HG03064 (cell line): ENCODE measurements at regions not wholly inside any gene's neighbourhood (a gene's known extent, or its start where the extent isn't known, plus 50 kb on each side); places are given as distances from the start of the nearest gene placed in this dataset.

Experiments used
- ATAC-seq: cut with Tn5 transposase; IDR thresholded peaks from one replicate; pipeline ENCODE4 v1.9.1; 2021; ENCODE audit warnings: low read depth; ENCODE audit not compliant: unreplicated experiment

DNA sequence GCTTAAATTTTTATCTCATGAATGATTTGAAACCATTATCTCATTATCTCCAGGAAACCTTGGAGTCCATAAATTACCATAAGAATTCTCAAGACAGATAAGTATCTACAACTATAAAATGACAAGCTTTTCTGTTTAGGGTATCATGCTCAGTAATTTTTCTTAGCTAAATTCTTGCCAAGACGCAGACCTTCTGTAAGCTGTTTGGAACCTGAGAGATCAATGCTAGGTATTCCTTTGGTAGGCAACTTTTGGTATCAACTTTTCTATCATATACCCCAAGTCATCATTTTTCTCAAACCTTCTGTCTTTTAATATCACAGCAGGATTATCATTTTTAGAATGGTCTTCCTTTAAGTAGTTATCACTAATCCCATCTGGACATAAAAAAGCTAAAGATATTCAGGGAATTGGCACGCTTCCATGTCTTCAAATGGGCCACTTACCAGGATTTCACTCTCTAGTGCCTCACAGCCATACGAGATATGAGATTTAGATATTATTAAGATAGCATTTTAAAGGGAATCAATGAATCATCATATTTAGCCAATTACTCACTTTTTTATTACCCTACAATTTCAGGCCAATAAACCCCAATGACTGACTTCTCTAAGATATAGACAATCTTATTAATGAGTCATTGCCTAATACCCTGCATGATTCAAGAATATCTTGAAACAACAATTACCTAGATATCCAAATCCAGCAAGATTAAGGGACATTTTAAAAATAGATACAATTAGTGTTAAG, 544.1 kb downstream of the HTR7 start:
- no peak for ATAC-seq

DNA sequence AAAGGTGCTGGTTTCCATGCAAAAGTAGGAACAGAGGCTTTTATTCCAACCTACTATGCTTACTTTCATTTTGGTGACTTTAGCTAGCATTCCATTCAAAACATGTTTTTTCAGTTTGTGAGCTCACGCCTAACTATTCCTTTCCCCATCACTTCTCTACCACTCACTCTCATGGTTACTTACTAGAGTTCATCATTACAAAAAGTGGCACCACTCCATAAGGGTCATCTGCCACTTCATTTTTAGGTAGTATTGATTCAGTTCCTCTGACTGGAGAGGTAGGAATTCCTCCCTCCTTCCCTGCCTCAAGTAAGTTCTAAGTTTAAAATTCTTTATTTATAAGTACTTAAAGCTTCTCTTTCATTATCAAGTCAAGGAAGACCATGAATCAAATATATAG, 543.1 kb downstream of the HTR7 start:
- ATAC-seq: no peak

DNA sequence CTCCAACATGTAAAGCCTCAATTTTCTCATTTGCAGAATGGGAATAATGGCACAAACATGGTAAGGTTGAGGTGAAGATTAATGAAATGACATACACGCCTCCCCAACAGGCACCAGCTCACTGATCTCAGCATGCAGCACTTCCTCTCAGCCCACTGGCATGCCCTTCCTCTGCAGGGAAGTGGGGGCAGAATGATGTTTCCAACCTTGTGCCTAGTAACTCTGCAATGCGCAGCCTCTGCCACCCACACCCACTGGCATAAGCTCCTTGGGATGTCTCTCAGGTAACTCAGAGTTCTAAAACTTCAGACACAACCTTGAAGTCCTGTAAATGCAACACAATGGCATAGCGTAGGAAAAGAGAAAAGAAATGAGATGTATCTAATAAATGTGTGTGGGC, 540.7 kb downstream of the HTR7 start:
- ATAC-seq: no peak

DNA sequence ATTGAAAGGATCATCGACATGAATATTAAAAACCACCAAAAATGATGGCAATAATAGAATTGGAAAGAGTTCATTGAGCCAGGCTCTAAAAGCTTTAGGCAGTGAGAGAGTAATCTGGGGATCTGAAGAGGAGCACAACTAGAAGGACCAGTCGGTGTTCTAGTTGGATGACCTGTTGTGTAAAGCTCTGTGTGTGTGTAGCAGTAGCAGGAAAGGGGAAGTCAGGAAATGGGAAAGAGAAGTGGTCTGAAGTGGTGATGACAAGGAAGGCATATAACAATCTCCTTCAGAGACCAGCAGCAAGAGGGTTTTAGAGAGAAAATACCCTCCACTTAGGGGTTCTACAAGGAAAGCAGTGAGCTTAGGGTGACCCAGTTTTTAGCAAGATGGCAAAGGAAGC, 539.2 kb downstream of the HTR7 start:
- ATAC-seq: no peak

DNA sequence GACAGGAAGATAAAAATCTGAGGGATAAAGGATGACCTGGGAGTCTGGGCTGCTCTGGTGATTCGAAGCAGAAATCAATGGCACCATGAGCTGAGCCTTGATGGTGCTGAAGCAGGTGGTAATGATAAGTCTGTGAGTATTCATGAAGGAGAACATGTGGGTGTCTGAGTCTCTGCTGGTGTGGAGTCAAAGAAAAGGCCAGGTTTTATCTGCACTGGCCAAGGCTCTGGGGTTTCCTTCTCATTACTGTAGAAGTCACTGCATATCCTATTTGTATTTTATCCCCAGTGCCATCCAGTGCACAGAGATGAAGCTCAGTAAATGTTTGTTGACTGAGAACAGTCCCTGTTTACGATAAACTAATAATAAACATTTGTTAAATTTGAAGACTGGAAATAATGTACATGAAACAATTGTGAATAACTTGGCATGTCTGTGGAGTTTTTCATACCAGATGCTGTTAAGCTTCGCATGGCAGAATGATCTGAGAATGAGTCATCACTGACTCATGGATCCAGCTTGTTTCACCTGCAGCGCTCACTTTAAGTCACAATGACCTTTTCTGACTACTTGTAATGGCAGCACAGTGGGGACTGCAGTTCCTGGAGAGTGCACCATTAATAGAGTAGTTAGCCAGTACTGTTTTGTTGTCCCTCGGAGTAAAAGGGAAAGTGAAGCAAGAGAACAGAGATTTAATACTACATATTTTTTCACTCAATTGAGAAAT, 538.5 kb downstream of the HTR7 start:
- ATAC-seq: peak; percentile 84

DNA sequence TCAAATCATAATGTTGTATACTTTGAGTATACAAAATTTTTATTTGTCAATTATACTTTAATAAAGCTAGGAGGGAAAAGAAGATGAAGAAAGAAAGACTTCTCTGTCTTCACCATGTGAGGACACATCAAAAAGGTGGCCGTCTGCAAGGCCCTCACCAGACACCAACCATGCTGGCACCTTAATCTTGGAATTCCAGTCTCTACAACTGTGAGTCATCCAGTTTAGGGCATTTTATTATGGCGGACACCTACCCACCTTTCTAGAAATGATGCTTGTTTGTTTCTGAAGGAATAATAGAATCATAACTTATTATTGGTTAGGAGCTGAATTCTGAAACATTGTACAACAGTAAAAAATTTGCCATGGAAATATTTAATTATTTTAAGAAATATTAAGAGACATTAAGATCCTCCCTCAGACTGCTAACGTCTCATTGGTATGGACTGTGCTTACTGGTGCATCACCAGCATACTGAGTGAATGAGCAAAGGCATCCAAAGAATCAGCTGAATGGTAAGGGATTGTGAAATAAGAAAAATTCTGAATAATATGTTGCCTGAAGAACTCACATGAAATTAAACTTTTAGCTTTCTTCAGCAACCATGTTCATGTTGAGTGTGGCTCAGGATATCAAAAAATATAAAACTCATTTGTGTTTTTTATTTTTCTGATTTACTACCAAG, 536.6 kb downstream of the HTR7 start:
- no peak for ATAC-seq

DNA sequence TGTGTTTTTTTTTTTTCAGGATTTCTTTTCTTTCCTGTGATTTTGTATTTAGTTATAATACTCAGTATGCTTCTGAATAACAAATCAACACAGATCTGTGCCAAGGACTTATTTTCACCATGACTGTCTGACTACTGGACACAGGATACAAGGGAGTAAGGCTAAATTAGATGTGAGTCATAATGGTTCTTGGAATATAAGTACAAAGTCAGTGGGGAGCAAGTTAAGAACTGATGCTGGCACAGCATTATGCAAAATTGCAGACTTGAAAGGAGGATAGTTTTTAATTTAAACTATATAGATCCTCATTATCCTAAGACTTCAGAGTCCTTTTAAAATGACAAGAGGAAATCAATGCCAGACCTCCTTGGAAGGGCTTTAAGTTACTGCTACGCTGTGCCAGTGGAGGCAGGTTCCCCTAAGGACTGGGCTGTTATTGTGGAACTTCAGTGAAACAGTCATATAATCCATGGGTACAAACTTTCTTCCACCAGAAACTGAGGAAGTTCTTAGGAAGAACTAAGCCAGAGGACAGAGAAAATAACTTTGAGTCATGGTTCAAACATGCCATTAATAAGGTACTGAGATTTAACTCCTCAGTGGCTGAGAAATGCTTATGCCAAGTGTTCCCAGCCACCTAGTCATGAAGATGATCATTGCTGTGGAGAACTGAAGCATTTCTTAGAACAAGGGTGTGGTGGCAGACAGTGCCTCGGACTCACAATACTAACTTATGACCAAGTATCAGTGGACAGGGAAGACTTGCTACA, 531.2 kb downstream of the HTR7 start:
- no peak for ATAC-seq

DNA sequence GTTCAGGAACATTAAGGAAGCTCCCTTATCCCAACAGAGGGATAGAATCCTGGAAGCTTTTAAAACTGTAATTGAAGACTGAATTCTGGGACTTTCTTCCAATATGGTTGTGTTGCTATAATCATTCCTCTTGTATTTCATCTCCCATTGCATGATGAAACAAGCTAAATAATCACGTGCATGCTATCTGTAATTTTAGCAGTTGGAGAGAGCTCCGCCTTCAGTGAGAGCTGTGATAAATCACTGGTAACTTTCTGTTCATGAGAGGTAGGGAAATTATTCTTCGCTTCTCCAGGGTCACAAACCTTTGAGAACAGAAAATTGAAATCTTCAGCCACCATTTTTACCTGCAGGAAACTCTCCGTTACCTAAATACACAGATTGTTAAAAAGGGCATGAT, 530.2 kb downstream of the HTR7 start:
- ATAC-seq: no peak

DNA sequence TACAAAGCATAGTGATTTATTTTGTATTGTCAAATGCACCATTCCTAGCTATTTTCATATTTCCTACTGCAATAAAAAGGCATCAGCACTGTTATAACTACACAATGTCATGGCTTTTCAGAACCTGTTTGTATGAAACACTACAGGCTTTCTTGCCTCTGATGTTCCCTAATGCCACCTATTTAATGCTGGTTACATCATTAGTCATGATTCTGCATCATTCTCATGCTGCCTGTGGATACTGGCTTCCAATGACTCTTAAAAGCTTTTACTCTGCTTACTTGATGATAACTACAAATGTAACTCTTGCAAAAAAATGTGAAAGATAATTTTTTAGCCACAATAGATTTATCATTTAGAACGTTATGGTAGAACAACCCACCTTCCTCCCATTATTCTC, 529.4 kb downstream of the HTR7 start:
- ATAC-seq: no peak

DNA sequence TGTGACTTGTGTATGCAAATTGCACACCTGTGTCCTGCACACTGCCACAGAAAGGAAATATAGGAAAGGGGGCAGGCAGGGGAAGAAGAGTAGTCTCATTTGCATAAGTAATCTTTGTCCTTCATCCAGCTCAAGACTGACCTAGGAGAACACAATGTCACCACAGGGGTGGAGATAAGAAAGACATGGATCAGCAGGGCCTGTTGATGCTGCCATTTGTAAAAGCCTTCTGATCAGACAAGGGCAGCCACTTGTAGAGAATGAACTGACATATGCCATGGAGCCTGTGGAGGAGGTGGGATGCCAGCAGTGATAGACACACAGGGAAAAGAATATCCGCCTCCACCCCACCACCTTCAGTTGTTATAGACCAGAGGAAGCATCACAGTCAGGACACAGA, 528.9 kb downstream of the HTR7 start:
- no peak for ATAC-seq

DNA sequence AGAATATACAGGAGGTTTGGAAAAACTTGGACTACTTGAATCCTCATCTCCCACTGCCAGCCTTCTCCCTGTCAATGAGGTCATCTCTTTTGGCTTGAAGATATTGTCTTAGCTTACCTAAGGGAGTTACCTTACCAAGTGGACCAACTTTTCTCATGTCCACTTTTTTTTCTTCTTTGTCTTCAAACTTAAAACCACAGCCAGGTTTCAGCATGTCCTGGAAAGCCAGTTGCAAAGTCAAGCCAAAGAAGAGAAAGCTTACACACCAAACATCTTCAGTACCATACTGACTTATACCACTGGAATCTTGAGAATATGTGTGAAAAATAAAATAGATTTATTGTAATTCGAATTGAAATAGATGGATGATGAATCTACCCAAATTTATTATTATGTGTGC, 520.5 kb downstream of the HTR7 start:
- ATAC-seq: no peak

DNA sequence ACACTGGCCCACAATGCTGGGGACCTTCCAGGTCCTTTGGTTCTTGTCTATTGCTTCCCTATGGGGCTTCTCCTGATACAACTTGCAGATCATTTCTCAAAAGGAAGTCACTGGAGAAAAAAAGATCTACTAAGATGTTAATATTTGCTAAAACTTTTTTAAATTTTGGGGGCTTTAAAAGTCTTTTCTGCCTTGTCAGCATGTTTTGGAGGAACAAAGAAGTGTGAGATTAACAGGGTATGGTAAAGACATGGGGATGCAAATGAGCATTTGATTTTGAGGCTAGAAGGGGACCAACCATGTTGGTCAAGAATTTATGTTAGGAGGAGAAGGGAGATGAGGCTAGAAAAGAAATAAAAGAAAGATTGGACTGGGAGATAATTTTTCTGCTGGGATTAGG, 515.4 kb downstream of the HTR7 start:
- no peak for ATAC-seq

DNA sequence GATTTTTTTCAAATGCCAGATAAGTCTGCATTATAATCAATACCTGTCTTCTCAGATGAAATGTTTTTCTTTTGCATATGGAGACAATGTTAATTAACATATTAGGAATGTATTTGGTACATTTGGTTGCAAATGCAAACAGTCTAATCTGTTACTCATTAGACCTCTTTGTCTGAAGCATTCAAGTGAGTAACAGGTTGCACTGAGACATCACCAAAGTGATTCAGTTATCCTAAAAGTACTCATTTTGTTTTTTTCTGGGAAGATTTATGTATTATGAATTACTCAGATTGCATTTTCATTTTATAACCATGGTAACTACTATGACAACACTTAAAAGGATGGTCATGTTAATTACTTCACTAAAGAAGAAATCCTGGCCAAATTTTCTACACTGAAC, 513.6 kb downstream of the HTR7 start:
- no peak for ATAC-seq

DNA sequence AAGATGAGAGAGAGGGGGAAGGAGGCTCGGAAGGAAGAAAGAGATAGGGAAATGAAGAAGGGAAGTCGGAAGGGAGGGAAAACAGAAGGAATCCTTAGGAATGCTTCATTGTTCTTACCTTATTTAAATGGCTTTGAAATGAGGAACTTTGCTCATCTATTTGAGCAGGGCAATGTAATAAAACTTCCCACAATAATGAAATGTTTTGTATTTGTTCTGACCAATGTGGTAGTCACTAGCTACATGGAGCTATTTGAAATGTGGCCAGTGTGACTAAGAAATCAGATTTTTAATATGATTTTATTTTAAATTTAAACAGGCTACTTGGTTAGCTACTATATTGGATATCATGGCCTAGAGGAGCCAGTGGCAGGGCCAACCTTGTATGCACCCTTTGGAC, 510.6 kb downstream of the HTR7 start:
- no peak for ATAC-seq

DNA sequence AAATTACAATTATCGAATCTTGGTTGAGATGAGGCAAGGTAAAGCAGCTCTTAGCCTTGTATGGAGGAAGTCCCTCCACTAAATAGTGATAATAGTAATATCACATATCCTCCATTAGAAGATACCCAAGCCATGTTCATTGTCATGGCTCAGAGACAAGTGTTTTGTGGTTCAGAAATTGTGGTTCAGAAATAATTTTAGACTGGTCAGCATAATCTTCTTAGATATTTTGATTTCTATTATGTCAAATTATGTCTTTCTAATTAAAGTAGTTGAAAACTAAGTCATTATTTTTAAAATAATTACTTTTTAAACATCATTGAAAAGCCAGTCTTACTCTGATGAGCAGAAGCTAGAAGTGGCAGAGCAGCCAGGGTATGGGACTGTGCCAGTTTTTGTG, 507.7 kb downstream of the HTR7 start:
- ATAC-seq: no peak

DNA sequence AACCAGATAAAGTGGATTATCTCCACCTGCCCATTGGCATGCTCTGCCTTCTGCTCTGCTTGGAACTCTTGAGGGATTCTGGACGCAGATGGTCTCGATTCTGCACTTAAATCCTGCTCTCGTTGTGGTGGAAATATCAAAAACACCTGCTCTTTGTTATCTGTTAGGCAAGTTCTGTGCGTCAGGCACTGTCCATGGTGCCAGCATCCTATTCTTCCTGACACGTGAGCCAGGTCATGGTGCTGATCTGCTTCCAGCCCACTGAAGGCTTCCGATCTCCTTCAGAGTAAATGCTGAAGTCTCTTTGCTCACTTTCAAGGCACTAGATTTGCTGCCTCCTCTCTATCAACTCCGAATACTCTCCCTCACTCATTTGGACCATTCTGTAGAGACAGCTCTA, 505.6 kb downstream of the HTR7 start:
- no peak for ATAC-seq

DNA sequence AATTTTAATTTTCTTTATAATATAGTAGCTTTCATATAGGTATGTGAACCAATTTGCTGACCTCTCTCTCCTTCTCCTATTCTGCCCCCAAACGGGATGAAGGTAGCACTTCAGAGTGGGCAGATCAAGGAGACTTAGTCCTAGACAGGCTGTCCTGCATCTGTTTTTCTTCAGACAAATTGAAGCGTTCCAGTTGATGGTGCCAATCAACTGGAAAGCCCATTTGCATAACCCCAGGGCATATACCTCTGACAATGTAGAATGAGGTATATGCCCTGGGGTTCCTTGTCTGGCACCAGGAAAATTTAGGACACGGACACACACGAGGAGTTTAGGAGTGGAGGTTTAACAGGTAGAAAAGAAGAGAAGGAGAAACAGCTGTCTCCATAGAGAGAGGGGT, 502.9 kb downstream of the HTR7 start:
- no peak for ATAC-seq

DNA sequence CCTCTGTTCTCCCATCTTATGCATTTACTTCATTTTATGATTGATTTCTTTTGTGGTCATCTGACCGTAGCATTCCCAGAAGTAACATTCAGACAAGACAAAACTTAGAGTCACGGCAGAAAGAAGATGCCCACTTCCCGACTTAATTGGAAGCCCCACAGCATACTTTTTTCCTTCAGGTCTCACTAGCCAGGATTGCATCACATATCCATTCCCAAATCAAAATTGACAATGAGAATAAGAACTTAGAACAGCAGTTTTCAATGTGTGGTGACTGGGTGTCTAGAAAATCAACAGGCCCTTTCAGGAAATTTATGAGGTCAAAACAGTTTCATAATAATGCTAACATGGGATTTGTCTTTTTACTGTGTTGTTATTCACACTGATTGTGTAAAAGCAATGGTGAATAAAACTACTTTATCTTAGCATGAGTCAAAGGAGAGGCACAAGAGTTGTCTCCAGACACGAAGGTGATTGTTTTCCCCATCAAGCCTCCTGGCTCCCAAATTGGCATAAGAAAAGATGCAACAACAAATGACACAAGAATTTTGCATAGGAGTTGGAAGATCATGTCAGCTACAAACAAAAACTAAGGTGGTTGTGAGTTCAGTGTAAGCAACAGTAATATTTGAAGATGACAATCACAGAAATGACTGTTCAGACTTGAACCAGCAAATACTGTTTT, 493.9 kb downstream of the HTR7 start:
- ATAC-seq: no peak

DNA sequence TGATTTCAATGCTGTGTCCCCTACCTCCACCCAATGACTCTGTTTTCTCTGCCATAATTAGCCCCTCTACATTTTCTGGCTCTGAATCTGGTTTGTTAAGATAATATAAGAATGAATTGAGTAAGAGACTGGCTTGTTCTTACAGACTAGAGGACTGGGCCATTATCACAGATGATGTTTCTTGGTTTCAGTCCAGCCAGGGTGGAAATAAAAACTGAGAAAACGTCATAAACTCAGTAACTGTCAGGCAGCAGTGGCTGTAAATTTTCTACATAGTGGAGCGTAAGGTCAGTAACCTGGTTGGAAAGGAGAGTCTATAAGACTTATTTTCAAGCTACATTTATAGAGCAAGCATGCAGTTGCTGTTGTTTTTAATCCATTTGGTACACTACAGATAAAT, 485.4 kb downstream of the HTR7 start:
- no peak for ATAC-seq

DNA sequence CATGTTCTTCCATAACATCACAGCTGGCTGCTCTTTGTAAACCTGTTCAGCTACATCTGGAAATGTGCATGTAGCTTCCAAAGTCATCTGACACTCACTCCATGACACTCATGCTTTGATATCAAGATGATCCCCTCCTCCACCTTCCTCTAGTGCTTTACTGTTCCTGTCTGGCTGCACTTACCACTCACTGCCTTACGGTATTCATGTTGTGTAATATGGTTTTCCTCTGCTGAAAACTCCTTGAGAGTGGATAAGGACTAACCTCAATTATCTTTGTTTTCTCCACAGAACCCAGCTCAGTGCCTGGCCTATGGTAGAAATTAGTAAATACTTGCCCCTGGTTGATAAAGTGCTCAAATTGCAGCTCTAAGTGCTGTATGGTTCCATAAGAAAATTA, 483.9 kb downstream of the HTR7 start:
- no peak for ATAC-seq
